GM12892 (cell line): ENCODE measurements at regions not wholly inside any gene's neighbourhood (a gene's known extent, or its start where the extent isn't known, plus 50 kb on each side); places are given as distances from the start of the nearest gene placed in this dataset.

Source experiments
- POLR2A ChIP-seq: IDR thresholded peaks from 2 replicates; pipeline ENCODE4 v1.6.1; 2011; ENCODE audit warnings: low read depth, low read length, control low read depth
- POLR2AphosphoS5 ChIP-seq: IDR thresholded peaks from 2 replicates; pipeline ENCODE4 v1.6.1; 2011; ENCODE audit warnings: low read depth, low read length, control low read depth
- TAF1 ChIP-seq: IDR thresholded peaks from 2 replicates; pipeline ENCODE4 v1.6.1; 2011; ENCODE audit warnings: low read depth, mild to moderate bottlenecking, control low read depth, low read length, borderline replicate concordance

GRCh38 chr6:106772270-106773142 is 143.1 kb downstream of the QRSL1 start:
- TF ChIP-seq POLR2A (no peak), TAF1 (no peak), POLR2AphosphoS5 (no peak)
